Karpas-422 (cell line): ENCODE measurements at regions not wholly inside any gene's neighbourhood (a gene's known extent, or its start where the extent isn't known, plus 50 kb on each side); places are given as distances from the start of the nearest gene placed in this dataset.

Experiments
- DNase-seq: peaks from one replicate; pipeline ENCODE4 v3.0.0-alpha.2; 2015
- H2AFZ ChIP-seq: fragments of 200-600 bp; sonication (generic); 2 replicates; pipeline ENCODE4 v1.6.1; 2014; ENCODE audit warnings: antibody characterized with exemption, low read length, mixed read lengths
- H3K27ac ChIP-seq: fragments of 200-600 bp; sonication (generic); 2 replicates; pipeline ENCODE4 v1.5.1; 2014; ENCODE audit warnings: mild to moderate bottlenecking, low read length, moderate library complexity
- H3K27me3 ChIP-seq: fragments of 200-600 bp; sonication (generic); 2 replicates; pipeline ENCODE4 v1.6.1; 2014; ENCODE audit warnings: low read length, mixed read lengths
- H3K36me3 ChIP-seq: fragments of 200-600 bp; sonication (generic); 2 replicates; pipeline ENCODE4 v1.6.1; 2014; ENCODE audit warnings: low read length, mixed read lengths; ENCODE audit not compliant: insufficient read depth
- H3K4me1 ChIP-seq: fragments of 200-600 bp; sonication (generic); 2 replicates; pipeline ENCODE4 v1.6.1; 2014; ENCODE audit warnings: mild to moderate bottlenecking, low read length, mixed read lengths
- H3K4me2 ChIP-seq: fragments of 200-600 bp; sonication (generic); 2 replicates; pipeline ENCODE4 v1.6.1; 2014; ENCODE audit warnings: low read length, low read depth, mild to moderate bottlenecking; ENCODE audit not compliant: poor library complexity, severe bottlenecking
- H3K4me3 ChIP-seq: fragments of 200-600 bp; sonication (generic); 2 replicates; pipeline ENCODE4 v1.5.1; 2014; ENCODE audit warnings: mild to moderate bottlenecking, antibody characterized with exemption, low read length, mixed read lengths
- H3K79me2 ChIP-seq: fragments of 200-600 bp; sonication (generic); 2 replicates; pipeline ENCODE4 v1.6.1; 2014; ENCODE audit warnings: mild to moderate bottlenecking, low read length, mixed read lengths
- H3K9ac ChIP-seq: fragments of 200-600 bp; sonication (generic); 2 replicates; pipeline ENCODE4 v1.6.0; 2014; ENCODE audit warnings: low read length
- H3K9me2 ChIP-seq: fragments of 200-600 bp; sonication (generic), shearing (Covaris generic); replicated peaks from 2 replicates; pipeline ENCODE4 v1.6.0; 2014; ENCODE audit warnings: mild to moderate bottlenecking, low read length, moderate library complexity; ENCODE audit not compliant: insufficient read depth
- H3K9me3 ChIP-seq: fragments of 300-700, 200-600 bp; sonication (generic); 2 replicates; pipeline ENCODE4 v1.6.1; 2014; ENCODE audit warnings: low read length, mixed read lengths
- H4K20me1 ChIP-seq: fragments of 200-600 bp; sonication (generic); 2 replicates; pipeline ENCODE4 v1.6.1; 2014; ENCODE audit warnings: mild to moderate bottlenecking, antibody characterized with exemption, low read length, low read depth; ENCODE audit not compliant: insufficient read depth

DNA sequence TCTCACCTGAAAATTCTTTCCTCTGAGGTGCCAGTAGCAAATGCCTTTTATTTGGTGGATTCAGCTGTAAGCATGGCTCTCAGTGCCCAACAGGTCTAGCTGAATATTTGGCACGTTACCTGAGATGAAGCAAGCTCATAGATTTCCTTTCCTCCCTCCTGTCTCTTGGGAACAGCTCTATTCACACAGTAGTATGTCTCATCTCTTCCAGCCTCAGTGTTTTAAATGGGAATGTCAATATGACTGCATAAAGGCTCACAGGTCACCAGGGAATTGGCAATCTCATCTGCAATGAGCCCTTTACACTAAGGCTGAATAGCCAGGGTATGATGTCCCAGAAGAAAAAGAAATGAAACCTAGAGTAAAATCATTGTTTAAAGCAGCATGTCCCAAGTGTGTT lies 733.5 kb downstream of the NTRK3 start:
- no peaks in the 10 kb centered on the region for H3K9me2 ChIP-seq
- H3K27me3 ChIP-seq, result no peaks in the 10 kb centered on the region
- no peak overlapping the region for H2AFZ ChIP-seq
- H3K27ac ChIP-seq, result no peak overlapping the region
- DNase-seq, result no peak
- no peaks in the 10 kb centered on the region for H3K36me3 ChIP-seq
- H3K4me1 ChIP-seq, result no peaks in the 10 kb centered on the region
- H3K9me3 ChIP-seq, result peaks cover 10% of the 10 kb centered on the region
- H3K4me2 ChIP-seq, result no peak overlapping the region
- no peak overlapping the region for H3K4me3 ChIP-seq
- no peaks in the 10 kb centered on the region for H4K20me1 ChIP-seq
- no peak overlapping the region for H3K9ac ChIP-seq
- no peaks in the 10 kb centered on the region for H3K79me2 ChIP-seq

DNA sequence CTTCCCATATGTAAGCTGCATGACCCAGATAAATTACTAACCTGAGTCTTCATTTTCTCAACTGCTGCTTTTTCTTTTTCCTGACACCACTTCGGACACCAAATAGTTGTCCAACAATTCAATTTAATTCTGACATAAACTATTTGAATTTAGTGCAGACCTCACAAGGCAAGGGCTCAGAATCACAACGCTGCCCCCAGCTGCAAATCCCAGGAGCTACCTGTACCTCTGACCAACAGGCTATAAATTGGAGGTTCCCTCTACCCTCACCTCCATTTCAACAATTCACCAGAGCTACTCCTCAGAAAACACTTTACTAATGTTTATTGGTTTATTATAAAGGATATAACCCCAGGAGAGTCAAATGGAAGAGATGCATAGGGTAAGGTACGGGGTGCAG lies 737.6 kb downstream of the NTRK3 start:
- no peak for DNase-seq
- no peaks in the 10 kb centered on the region for H4K20me1 ChIP-seq
- H3K9me2 ChIP-seq, result no peaks in the 10 kb centered on the region
- no peak overlapping the region for H3K27ac ChIP-seq
- H3K4me3 ChIP-seq, result no peak overlapping the region
- H3K4me1 ChIP-seq, result no peaks in the 10 kb centered on the region
- H3K9me3 ChIP-seq, result peaks cover 10% of the 10 kb centered on the region
- H2AFZ ChIP-seq, result no peak overlapping the region
- H3K9ac ChIP-seq, result no peak overlapping the region
- no peaks in the 10 kb centered on the region for H3K79me2 ChIP-seq
- H3K27me3 ChIP-seq, result no peaks in the 10 kb centered on the region
- H3K4me2 ChIP-seq, result no peak overlapping the region
- no peaks in the 10 kb centered on the region for H3K36me3 ChIP-seq

DNA sequence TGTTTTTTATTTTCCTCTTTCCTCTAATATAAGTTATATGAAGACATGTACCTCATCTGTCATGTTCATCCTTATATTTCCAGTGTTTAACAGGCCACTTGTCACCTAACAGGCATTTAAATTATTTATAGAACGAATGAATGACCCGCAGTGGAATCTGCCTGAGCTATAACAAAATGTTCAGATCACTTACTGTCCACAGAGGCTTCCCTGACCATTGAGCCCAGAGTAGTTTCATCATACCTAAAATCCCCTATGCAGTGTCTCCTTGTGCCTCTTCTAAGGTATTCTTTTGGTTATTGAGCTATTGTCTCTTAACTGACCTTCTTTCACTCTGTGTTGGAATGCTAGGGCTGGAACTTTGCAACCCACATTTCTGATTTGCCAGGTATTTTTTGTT lies 748.5 kb downstream of the NTRK3 start:
- Histone ChIP-seq H3K9ac (no peak overlapping the region), H3K9me3 (no peaks in the 10 kb centered on the region), H3K36me3 (no peaks in the 10 kb centered on the region), H4K20me1 (no peaks in the 10 kb centered on the region), H3K27me3 (no peaks in the 10 kb centered on the region), H3K27ac (no peak overlapping the region), H3K9me2 (no peaks in the 10 kb centered on the region), H3K4me2 (no peak overlapping the region), H3K79me2 (no peaks in the 10 kb centered on the region), H3K4me1 (no peaks in the 10 kb centered on the region), H3K4me3 (no peak overlapping the region), H2AFZ (no peak overlapping the region)
- DNase-seq, result no peak

DNA sequence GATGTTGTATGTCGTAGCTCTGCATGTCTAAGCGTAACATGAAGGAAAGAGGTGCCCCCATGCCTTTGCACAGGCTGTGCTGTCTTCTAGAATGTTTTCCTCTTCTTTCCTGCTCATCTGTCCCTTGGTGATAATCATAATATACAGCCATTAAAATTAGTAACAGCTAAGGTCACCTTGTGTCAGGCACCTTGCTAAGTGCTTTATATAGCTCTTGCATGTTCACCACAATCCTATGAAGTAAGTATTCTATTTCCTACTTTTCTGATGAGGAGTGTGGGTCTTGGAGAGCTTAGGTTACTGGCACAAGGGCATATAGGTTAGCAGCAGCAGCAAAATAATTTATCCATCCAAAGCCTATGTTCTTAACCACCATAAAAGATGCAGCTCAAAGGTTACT lies 754.4 kb downstream of the NTRK3 start:
- Histone ChIP-seq H3K27me3 (no peaks in the 10 kb centered on the region), H4K20me1 (no peaks in the 10 kb centered on the region), H3K9me3 (no peaks in the 10 kb centered on the region), H3K27ac (no peak overlapping the region), H3K36me3 (no peaks in the 10 kb centered on the region), H2AFZ (no peak overlapping the region), H3K4me3 (no peak overlapping the region), H3K4me2 (no peak overlapping the region), H3K9me2 (no peaks in the 10 kb centered on the region), H3K9ac (no peak overlapping the region), H3K4me1 (no peaks in the 10 kb centered on the region), H3K79me2 (no peaks in the 10 kb centered on the region)
- DNase-seq, result no peak

DNA sequence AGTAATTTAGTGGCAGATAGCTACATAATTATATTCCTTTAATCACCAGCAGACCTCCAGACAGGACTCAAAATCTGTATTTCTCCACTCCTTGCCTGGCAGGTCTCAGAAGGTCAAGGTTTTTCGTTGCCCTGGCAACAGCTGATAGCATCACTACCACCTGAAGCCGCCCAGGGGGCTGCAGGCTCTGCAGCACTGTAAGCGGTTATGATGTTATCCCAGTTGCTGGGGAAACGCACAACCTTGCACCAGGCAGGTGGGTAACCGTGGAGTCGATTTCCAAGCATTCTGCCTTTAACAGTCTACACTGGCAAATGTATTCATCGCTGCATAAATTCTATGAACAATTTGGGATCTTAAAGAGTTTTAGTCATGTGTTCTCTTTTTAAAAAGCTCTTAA lies 756.3 kb downstream of the NTRK3 start:
- H3K27me3 ChIP-seq, result no peaks in the 10 kb centered on the region
- H3K79me2 ChIP-seq, result no peaks in the 10 kb centered on the region
- H3K9me3 ChIP-seq, result no peaks in the 10 kb centered on the region
- H3K4me2 ChIP-seq, result no peak overlapping the region
- no peak overlapping the region for H3K9ac ChIP-seq
- no peak overlapping the region for H3K27ac ChIP-seq
- no peaks in the 10 kb centered on the region for H3K9me2 ChIP-seq
- DNase-seq, result no peak
- H3K4me3 ChIP-seq, result no peak overlapping the region
- H2AFZ ChIP-seq, result no peak overlapping the region
- no peaks in the 10 kb centered on the region for H4K20me1 ChIP-seq
- H3K36me3 ChIP-seq, result no peaks in the 10 kb centered on the region
- no peaks in the 10 kb centered on the region for H3K4me1 ChIP-seq

DNA sequence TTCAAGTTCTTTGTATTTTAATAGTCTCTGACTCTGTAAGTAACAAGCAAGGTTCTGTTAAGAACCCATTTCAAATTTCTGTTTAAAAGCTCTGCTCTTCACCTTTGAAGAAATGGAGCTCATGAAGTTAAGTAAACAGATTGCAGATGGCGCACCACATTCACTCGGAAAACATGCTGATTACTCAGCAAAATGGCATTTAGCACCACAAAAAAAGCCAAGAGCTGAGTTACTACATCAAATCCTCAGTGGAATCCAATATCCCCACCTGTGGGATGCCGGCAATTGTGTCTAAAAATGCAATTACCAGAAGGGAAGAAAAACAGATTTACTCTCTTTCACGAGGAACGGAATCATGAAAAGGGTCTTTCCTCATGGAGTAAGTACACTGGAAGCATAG lies 758.0 kb downstream of the NTRK3 start:
- no peak overlapping the region for H3K9ac ChIP-seq
- no peaks in the 10 kb centered on the region for H3K79me2 ChIP-seq
- H3K4me3 ChIP-seq, result no peak overlapping the region
- H3K36me3 ChIP-seq, result no peaks in the 10 kb centered on the region
- no peaks in the 10 kb centered on the region for H3K9me2 ChIP-seq
- no peak overlapping the region for H2AFZ ChIP-seq
- no peak overlapping the region for H3K4me2 ChIP-seq
- H3K27me3 ChIP-seq, result no peaks in the 10 kb centered on the region
- H3K9me3 ChIP-seq, result no peaks in the 10 kb centered on the region
- no peaks in the 10 kb centered on the region for H3K4me1 ChIP-seq
- no peaks in the 10 kb centered on the region for H4K20me1 ChIP-seq
- DNase-seq, result no peak
- no peak overlapping the region for H3K27ac ChIP-seq

DNA sequence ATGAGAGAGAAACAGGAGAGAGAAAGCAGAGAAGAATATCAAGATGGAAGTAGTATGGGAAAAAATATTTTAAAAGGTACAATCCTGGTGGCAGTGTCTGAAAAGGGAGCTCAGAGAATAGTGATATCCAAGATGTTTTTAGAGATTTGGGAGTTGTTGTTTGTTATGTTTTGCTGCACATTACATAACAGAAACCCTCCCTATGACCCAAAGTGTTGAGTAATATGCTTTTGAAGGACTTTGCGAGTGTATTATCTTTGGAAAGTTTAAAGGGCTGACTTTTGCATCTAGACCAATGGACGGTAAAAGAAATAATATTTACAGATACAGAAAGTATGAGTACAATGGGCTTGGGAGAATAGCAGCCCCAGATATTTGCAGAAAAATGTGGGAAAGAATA lies 759.7 kb downstream of the NTRK3 start:
- Histone ChIP-seq H3K4me3 (no peak overlapping the region), H3K9me3 (no peaks in the 10 kb centered on the region), H3K27me3 (no peaks in the 10 kb centered on the region), H3K4me2 (no peak overlapping the region), H2AFZ (no peak overlapping the region), H3K79me2 (no peaks in the 10 kb centered on the region), H4K20me1 (no peaks in the 10 kb centered on the region), H3K27ac (no peak overlapping the region), H3K36me3 (no peaks in the 10 kb centered on the region), H3K9me2 (no peaks in the 10 kb centered on the region), H3K9ac (no peak overlapping the region), H3K4me1 (no peaks in the 10 kb centered on the region)
- DNase-seq, result no peak

DNA sequence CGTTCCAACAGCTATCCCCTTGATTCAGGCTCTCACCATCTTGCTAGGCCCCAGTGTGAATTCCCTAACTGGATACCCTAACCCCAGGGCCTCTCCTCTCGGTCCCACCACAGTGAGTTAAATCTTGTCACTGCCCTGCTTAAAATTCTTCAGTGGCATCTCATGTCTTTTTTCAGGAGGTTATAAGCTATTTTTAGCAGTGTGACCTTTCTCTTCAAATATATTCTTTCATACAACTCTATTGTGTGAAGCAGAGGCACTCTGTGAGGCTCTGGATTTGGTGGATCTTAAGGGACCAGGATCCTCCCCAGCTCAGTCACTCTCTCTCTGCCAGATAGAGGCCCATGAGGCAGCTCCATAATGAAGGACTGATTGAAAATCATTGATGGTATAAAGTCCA lies 760.4 kb downstream of the NTRK3 start:
- H3K4me2 ChIP-seq, result no peak overlapping the region
- no peaks in the 10 kb centered on the region for H3K9me2 ChIP-seq
- DNase-seq, result no peak
- H3K27me3 ChIP-seq, result no peaks in the 10 kb centered on the region
- no peak overlapping the region for H3K9ac ChIP-seq
- no peak overlapping the region for H3K4me3 ChIP-seq
- H3K9me3 ChIP-seq, result no peaks in the 10 kb centered on the region
- H3K27ac ChIP-seq, result no peak overlapping the region
- no peaks in the 10 kb centered on the region for H3K79me2 ChIP-seq
- H3K4me1 ChIP-seq, result no peaks in the 10 kb centered on the region
- H2AFZ ChIP-seq, result no peak overlapping the region
- H4K20me1 ChIP-seq, result no peaks in the 10 kb centered on the region
- no peaks in the 10 kb centered on the region for H3K36me3 ChIP-seq

DNA sequence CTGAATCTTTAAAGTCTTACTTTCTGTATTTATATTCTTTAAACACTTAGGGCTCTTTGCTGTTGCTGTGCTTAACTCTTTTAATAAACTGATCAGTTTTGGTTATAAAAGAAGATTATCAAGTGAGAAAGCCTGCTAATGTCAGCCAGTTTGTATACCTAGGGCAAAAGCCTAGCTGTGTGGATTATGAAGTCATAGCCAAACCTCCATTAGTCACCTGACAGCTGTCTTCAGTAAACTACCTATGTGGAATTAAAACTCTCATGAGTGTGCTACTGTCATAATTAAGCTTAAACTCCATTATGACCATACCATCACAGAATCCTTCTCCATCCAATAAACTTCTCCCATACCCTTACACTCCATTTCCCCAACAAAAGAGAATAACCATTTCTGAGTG lies 762.7 kb downstream of the NTRK3 start:
- no peaks in the 10 kb centered on the region for H3K27me3 ChIP-seq
- H3K79me2 ChIP-seq, result no peaks in the 10 kb centered on the region
- no peak overlapping the region for H2AFZ ChIP-seq
- no peak overlapping the region for H3K9ac ChIP-seq
- no peak overlapping the region for H3K27ac ChIP-seq
- no peak for DNase-seq
- no peaks in the 10 kb centered on the region for H3K9me2 ChIP-seq
- H3K36me3 ChIP-seq, result no peaks in the 10 kb centered on the region
- H3K9me3 ChIP-seq, result no peaks in the 10 kb centered on the region
- H4K20me1 ChIP-seq, result no peaks in the 10 kb centered on the region
- H3K4me2 ChIP-seq, result no peak overlapping the region
- H3K4me3 ChIP-seq, result no peak overlapping the region
- no peaks in the 10 kb centered on the region for H3K4me1 ChIP-seq
